Uterus (tissue), 3 donors: ENCODE measurements at regions not wholly inside any gene's neighbourhood (a gene's known extent, or its start where the extent isn't known, plus 50 kb on each side); places are given as distances from the start of the nearest gene placed in this dataset.
"Not testable (repeated sequence)": the region's sequence is repeated elsewhere in the genome, so short reads cannot be mapped to it uniquely, and the experiment has no call there.

Experiments used
- DNase-seq, 2 donors: peaks; one replicate each; pipeline ENCODE4 v3.0.0-alpha.2; 2019 to 2020
- H3K27ac ChIP-seq, 2 donors: fragments of 200-600 bp; sonication (generic); 1 replicate in 1 of 2; 2 replicates in 1 of 2; pipeline ENCODE4 v1.5.1; 2016 to 2018
- H3K27me3 ChIP-seq, 2 donors: fragments of 200-600 bp; sonication (generic); one replicate each; pipeline ENCODE4 v1.5.1; 2018 to 2019; ENCODE audit warnings: control low read depth in 1 of 2
- H3K36me3 ChIP-seq, 2 donors: fragments of 200-600 bp; sonication (generic); one replicate each; pipeline ENCODE4 v1.5.1; 2019; ENCODE audit warnings: control low read depth in 1 of 2
- H3K4me1 ChIP-seq, 2 donors: fragments of 200-600 bp; sonication (generic); one replicate each; pipeline ENCODE4 v1.5.1; 2018 to 2019; ENCODE audit warnings: control low read depth in 1 of 2
- H3K4me3 ChIP-seq, 2 donors: fragments of 200-600 bp; sonication (generic); 1 replicate in 1 of 2; 2 replicates in 1 of 2; pipeline ENCODE4 v1.5.1; 2018 to 2019; ENCODE audit warnings: mild to moderate bottlenecking in 1 of 2
- H3K9me3 ChIP-seq, 2 donors: fragments of 200-600 bp; sonication (generic); one replicate each; pipeline ENCODE4 v1.5.1; 2019; ENCODE audit warnings: control low read depth in 1 of 2
- POLR2A ChIP-seq, 2 donors: fragments of 450-650 bp; IDR thresholded peaks; one replicate each; pipeline ENCODE4 v1.6.1; 2016; ENCODE audit warnings: antibody characterized with exemption in 2 of 2, mild to moderate bottlenecking in 1 of 2, moderate library complexity in 1 of 2
- intact Hi-C: fragments of 100-400 bp; cut with DNase I; formaldehyde crosslinking; loops from one replicate; pipeline ENCODE4 v1.15.1; 2023; ENCODE audit warnings: low total_unique reads
- TF ChIP-seq, protein P1 (sequence below), 4 experiments: fragments of 200-600 bp in 2 of 4; fragments of 450-650 bp in 2 of 4; sonication (generic) in 2 of 4; IDR thresholded peaks; one replicate each; pipeline ENCODE4 v1.5.1; 2016 to 2019; ENCODE audit warnings: antibody characterized with exemption in 4 of 4, mild to moderate bottlenecking in 2 of 4, moderate library complexity in 1 of 4
- donor health status: DM: yes; HTN: yes; CAD: no.

DNA sequence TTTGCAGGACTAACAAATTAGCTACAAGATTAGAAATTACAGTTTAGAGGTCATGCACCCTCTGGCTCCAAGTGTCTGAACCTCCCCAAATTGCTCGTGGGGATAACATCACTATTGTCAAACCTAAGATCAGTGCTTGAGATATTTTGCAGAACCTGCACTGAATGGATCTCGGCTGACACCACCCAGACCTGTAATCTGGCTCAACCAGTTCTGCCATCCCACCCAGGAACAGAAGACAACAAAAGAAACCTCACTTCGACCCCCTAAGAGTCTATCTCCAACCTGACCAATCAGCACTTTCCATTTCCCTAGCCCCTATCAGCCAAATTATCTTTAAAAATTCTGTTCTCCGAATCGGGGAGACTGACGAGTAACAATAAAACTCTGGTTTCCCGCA lies 318.7 kb downstream of the NAP1L3 start:
- no peak overlapping the region for H3K27ac ChIP-seq
- no peaks in the 10 kb centered on the region for H3K9me3 ChIP-seq
- DNase-seq, result no peak
- TF ChIP-seq POLR2A (IDR thresholded peaks at IDR 0.05), result no peak
- TF ChIP-seq, protein P1, sequence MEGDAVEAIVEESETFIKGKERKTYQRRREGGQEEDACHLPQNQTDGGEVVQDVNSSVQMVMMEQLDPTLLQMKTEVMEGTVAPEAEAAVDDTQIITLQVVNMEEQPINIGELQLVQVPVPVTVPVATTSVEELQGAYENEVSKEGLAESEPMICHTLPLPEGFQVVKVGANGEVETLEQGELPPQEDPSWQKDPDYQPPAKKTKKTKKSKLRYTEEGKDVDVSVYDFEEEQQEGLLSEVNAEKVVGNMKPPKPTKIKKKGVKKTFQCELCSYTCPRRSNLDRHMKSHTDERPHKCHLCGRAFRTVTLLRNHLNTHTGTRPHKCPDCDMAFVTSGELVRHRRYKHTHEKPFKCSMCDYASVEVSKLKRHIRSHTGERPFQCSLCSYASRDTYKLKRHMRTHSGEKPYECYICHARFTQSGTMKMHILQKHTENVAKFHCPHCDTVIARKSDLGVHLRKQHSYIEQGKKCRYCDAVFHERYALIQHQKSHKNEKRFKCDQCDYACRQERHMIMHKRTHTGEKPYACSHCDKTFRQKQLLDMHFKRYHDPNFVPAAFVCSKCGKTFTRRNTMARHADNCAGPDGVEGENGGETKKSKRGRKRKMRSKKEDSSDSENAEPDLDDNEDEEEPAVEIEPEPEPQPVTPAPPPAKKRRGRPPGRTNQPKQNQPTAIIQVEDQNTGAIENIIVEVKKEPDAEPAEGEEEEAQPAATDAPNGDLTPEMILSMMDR (IDR thresholded peaks at IDR 0.05), result no peak
- H3K36me3 ChIP-seq, result no peaks in the 10 kb centered on the region
- no peaks in the 10 kb centered on the region for H3K27me3 ChIP-seq
- intact Hi-C loops, result no loop called here
- no peaks in the 10 kb centered on the region for H3K4me1 ChIP-seq
- H3K4me3 ChIP-seq, result no peak overlapping the region

DNA sequence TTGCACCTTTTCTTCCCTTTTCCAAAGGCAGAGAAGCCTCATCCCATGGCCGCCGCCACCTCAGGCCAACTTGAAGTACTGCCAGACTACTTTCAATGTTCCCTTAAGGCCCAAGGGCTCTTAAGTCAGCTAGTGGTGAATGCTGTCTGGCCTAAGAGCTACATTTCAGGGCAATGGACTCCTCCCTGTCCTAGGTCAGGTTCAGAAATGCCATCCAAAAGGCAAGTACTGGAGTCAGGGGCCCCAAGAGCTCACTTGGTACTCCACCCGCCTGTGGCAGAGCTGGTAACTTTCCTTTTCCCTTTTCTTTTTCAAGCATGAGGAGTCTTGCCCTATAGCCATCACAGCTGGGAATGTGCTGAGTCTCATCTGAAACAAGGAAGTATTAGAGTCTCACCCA lies 327.1 kb downstream of the NAP1L3 start:
- H3K9me3 ChIP-seq, result no peaks in the 10 kb centered on the region
- H3K4me1 ChIP-seq, result no peaks in the 10 kb centered on the region
- no peaks in the 10 kb centered on the region for H3K36me3 ChIP-seq
- H3K27me3 ChIP-seq, result no peaks in the 10 kb centered on the region
- no peak overlapping the region for H3K4me3 ChIP-seq
- H3K27ac ChIP-seq, result no peak overlapping the region
- no peak for DNase-seq
- no peak for TF ChIP-seq POLR2A (IDR thresholded peaks at IDR 0.05)
- TF ChIP-seq, protein P1 (IDR thresholded peaks at IDR 0.05), result no peak
- intact Hi-C loops, result no loop called here

DNA sequence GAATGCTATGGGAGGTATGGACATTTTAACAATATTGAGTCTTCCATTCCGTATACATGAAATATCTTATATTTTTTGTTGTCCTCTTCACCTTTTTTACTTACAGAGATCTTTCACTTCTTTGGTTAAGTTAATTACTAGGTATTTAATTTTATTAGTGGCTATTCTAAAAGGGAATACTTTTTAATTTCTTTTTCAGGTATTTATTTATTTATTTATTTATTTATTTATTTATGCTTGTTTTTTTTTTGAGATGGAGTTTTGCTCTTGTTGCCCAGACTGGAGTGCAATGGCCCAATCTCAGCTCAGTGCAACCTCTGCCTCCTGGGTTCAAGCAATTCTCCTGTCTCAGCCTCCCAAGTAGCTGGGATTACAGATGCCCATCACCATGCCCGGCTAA lies 329.1 kb downstream of the NAP1L3 start:
- H3K4me1 ChIP-seq, H3K27me3 ChIP-seq, H3K27ac ChIP-seq, intact Hi-C loops, H3K36me3 ChIP-seq, H3K4me3 ChIP-seq, DNase-seq, H3K9me3 ChIP-seq: not testable (repeated sequence)

DNA sequence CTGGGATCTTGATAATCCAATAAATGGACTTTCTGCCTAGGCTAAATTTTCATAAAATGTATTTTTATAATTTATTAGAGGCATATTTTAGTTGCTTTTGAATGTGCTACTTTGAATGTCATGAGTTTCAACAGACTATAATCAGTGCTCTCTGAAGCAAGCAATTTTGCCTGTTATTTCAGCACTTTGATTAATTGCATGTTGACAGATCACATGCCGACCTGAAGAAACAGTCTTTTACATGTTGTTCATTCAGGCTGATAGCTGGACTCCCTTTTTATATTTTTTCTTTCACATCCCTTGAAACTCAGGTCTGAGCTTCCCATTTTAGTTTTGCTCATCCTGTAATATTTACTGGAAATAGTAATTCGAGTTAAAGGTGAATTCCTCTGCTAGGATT lies 341.0 kb downstream of the NAP1L3 start:
- H3K27ac ChIP-seq, result no peak overlapping the region
- H3K4me3 ChIP-seq, result no peak overlapping the region
- H3K36me3 ChIP-seq, result no peaks in the 10 kb centered on the region
- no peaks in the 10 kb centered on the region for H3K9me3 ChIP-seq
- TF ChIP-seq, protein P1 (IDR thresholded peaks at IDR 0.05), result no peak
- TF ChIP-seq POLR2A (IDR thresholded peaks at IDR 0.05), result no peak
- H3K27me3 ChIP-seq, result no peaks in the 10 kb centered on the region
- intact Hi-C loops, result no loop called here
- no peaks in the 10 kb centered on the region for H3K4me1 ChIP-seq
- no peak for DNase-seq

DNA sequence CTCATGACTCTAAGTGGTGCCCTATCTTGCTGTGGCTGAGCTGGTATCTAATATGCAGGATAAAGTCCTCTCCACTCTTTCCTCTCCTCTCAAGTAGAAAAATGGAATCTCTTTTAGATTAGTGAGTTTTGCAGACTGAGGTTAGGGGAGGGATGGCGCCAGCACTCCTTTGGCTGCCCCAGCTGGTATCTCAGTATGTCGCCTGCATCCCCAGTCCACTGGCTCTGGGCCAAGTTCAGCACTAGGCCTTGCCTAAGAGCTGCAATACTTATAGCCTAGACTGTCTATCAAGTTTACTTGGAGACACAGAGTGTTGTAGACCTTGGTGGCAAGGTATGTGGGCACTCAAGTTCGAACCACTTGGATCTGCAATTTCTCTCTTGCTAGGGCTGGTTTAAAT lies 351.3 kb downstream of the NAP1L3 start:
- Histone ChIP-seq H3K27ac (no peak overlapping the region), H3K27me3 (no peaks in the 10 kb centered on the region), H3K36me3 (no peaks in the 10 kb centered on the region), H3K9me3 (no peaks in the 10 kb centered on the region), H3K4me3 (no peak overlapping the region), H3K4me1 (no peaks in the 10 kb centered on the region)
- TF ChIP-seq, protein P1 (IDR thresholded peaks at IDR 0.05), result no peak
- no peak for TF ChIP-seq POLR2A (IDR thresholded peaks at IDR 0.05)
- intact Hi-C loops, result no loop called here
- DNase-seq, result no peak

DNA sequence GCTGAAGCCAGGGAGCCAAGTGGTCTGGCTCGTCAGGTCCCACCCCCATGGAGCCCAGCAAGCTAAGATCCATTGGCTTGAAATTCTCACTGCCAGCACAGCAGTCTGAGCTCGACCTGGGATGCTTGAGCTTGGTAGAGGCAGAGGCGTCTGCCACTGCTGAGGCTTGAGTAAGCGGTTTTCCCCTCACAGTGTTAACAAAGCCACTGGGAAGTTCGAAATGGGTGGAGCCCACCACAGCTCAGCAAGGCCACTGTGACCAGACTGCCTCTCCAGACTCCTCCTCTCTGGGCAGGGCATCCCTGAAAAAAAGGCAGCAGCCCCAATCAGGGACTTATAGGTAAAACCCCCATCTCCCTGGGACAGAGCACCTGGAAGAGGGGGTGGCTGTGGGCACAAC lies 353.8 kb downstream of the NAP1L3 start:
- no peak for TF ChIP-seq POLR2A (IDR thresholded peaks at IDR 0.05)
- TF ChIP-seq, protein P1 (IDR thresholded peaks at IDR 0.05), result no peak
- intact Hi-C loops, result no loop called here
- no peaks in the 10 kb centered on the region for H3K4me1 ChIP-seq

More for the DNA sequence above, 353.8 kb downstream of the NAP1L3 start:
- DNase-seq, result no peak
- Histone ChIP-seq H3K4me3 (no peak overlapping the region), H3K36me3 (no peaks in the 10 kb centered on the region), H3K9me3 (no peaks in the 10 kb centered on the region), H3K27me3 (no peaks in the 10 kb centered on the region), H3K27ac (no peak overlapping the region)
